ENCODE measurements at regions not wholly inside any gene's neighbourhood (a gene's known extent, or its start where the extent isn't known, plus 50 kb on each side); places are given as distances from the start of the nearest gene placed in this dataset.

DNA sequence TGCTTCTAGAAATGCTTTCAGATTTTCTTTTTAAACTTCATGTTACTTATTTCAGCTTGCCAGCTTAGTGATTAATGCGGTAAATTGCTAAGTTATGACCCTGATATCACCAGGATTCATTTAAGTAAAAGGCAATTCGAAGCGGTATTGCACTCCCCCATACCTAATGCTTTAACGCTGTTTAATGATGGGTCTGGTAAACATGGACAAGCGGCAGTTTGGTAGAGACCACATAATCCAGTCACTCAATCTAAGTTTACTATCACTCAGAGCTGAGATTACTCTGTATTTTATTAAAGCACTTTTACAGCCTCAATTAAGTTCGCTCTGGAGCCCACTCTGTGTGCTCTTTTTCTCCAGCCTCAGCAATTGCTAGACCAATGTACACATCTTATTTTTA, 118.2 kb upstream of the SCN7A start:
- no peak for DNase-seq
- WGBS, 4 donors: 92 to 95% (median 94%) methylated on average over 6 of the region's 6 CpGs
- H3K27ac ChIP-seq: no peak overlapping the region
- H3K9me3 ChIP-seq: peaks cover 0 to 13% (median 2%) of the 10 kb centered on the region in 12 donors
- H3K27me3 ChIP-seq: no peaks in the 10 kb centered on the region
- no peak for ATAC-seq
- H3K4me1 ChIP-seq: no peaks in the 10 kb centered on the region
- no peaks in the 10 kb centered on the region for H3K36me3 ChIP-seq
- H3K4me3 ChIP-seq: no peak overlapping the region
- TF ChIP-seq CTCF (IDR thresholded peaks at IDR 0.05) (no peak), POLR2A (IDR thresholded peaks at IDR 0.05) (no peak)
- intact Hi-C loops (cut with DNase I): no loop called here

DNA sequence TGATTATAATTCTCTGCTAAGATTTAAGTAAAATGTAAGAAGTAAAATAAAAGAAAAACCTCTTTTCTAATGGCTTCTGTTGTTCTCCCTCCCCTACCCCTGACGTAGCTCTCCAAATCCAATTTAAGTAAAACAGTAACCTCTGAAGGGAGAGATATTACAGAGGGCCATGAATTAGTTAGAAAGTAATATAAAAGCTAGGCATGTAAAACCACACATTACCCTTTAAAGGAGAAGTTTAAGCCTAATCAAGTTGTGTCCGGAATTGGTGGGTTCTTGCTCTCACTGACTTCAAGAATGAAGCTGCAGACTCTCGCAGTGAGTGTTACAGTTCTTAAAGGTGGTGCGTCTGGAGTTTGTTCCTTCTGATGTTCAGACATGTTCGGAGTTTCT, 116.9 kb upstream of the SCN7A start:
- intact Hi-C loops (cut with DNase I): no loop called here
- no peak for ATAC-seq
- Histone ChIP-seq H3K36me3 (no peaks in the 10 kb centered on the region), H3K4me3 (peak overlapping the region in 5 of 12 donors; percentile 7 to 33 (median 24)), H3K27ac (no peak overlapping the region), H3K9me3 (peaks cover 0 to 7% (median 0%) of the 10 kb centered on the region in 12 donors), H3K4me1 (peaks cover 0 to under 1% (median 0%) of the 10 kb centered on the region in 12 donors), H3K27me3 (no peaks in the 10 kb centered on the region)
- DNase-seq: no peak
- WGBS, 4 donors: 71 to 84% (median 79%) methylated on average over 5 of the region's 5 CpGs
- TF ChIP-seq CTCF (IDR thresholded peaks at IDR 0.05): no peak

DNA sequence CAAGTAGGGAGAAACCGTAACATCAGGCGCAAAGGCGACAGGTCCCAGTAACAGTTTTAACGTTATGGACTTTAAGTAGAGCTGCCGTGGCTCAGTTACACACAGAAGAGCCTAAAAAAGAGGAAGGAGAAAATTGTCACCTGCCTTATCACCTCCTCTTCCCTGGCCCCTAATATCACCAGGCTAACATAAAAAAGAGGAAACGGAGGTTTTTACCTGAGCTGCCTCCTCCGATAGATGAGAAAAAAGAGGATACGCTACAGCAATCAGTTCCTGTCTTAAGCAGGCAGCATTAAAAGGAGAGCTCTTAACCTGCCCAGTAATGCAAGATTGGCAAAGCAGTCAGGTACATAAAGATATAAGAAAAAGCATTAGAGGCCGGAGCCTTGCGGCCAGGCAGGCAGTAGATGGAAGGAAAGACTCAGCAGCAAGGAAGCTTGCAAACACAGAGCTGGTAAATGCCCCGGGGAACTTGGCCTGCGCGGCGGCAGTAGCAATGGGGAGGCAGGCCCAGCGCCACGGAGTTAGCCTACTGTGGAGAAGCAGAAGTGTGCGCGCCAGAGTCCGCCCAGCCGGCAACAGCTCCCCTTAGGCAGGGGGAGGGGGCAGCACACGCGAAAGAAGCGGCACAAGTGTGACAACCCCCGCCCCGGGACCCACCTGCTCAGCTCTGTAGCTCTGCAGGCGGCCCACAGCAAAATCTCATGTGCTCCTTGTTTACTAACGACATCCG, 116.3 kb upstream of the SCN7A start:
- peak overlapping the region in 5 of 12 donors; percentile 7 to 33 (median 24) for H3K4me3 ChIP-seq
- DNase-seq: peak in 4 of 5 donors; percentile 10 to 55 (median 28)
- ATAC-seq: peak in 3 of 4 donors; percentile 44 to 83 (median 52)
- peaks cover 0 to 3% (median 0%) of the 10 kb centered on the region in 12 donors for H3K9me3 ChIP-seq
- no peaks in the 10 kb centered on the region for H3K27me3 ChIP-seq
- no peaks in the 10 kb centered on the region for H3K36me3 ChIP-seq
- TF ChIP-seq POLR2A (IDR thresholded peaks at IDR 0.05) (no peak), CTCF (IDR thresholded peaks at IDR 0.05) (no peak)
- WGBS, 4 donors: 26 to 56% (median 50%) methylated on average over 26 to 28 of the region's 28 CpGs
- H3K4me1 ChIP-seq: peaks cover 0 to 3% (median 0%) of the 10 kb centered on the region in 12 donors
- no peak overlapping the region for H3K27ac ChIP-seq
- intact Hi-C loops (cut with DNase I): no loop called here

GRCh38 chr2:166609183-166609959, 115.3 kb upstream of the SCN7A start:
- no peak for ATAC-seq
- no peak for DNase-seq
- Histone ChIP-seq H3K9me3 (peaks cover 0 to 3% (median 0%) of the 10 kb centered on the region in 12 donors), H3K27ac (no peak overlapping the region), H3K4me3 (no peak overlapping the region), H3K4me1 (peaks cover 0 to 3% (median 0%) of the 10 kb centered on the region in 12 donors), H3K36me3 (no peaks in the 10 kb centered on the region), H3K27me3 (no peaks in the 10 kb centered on the region)
- WGBS, 4 donors: 70 to 85% (median 82%) methylated on average over 21 to 24 of the region's 24 CpGs
- intact Hi-C loops (cut with DNase I): no loop called here
- no peak for TF ChIP-seq POLR2A (IDR thresholded peaks at IDR 0.05)
- TF ChIP-seq CTCF (IDR thresholded peaks at IDR 0.05): no peak
